ENCODE measurements at regions not wholly inside any gene's neighbourhood (a gene's known extent, or its start where the extent isn't known, plus 50 kb on each side); places are given as distances from the start of the nearest gene placed in this dataset.

GRCh38 chr9:88659126-88659525 is 124.1 kb downstream of the NXNL2 start:
- intact Hi-C loops (cut with DNase I) = no loop called here
- no peaks in the 10 kb centered on the region for H3K27me3 ChIP-seq
- no peaks in the 10 kb centered on the region for H3K36me3 ChIP-seq
- no peaks in the 10 kb centered on the region for H3K9me3 ChIP-seq
- TF ChIP-seq CTCF (IDR thresholded peaks at IDR 0.05) = no peak
- no peak overlapping the region for H3K27ac ChIP-seq
- DNase-seq (ENCODE audit: low spot score in 2 of 2) = no peak
- peaks cover 0 to under 1% of the 10 kb centered on the region in 2 donors for H3K4me1 ChIP-seq
- no peak overlapping the region for H3K4me3 ChIP-seq

GRCh38 chr9:88660611-88661010 is 125.6 kb downstream of the NXNL2 start:
- Histone ChIP-seq H3K27ac (no peak overlapping the region), H3K4me1 (no peaks in the 10 kb centered on the region), H3K4me3 (no peak overlapping the region), H3K9me3 (no peaks in the 10 kb centered on the region), H3K27me3 (no peaks in the 10 kb centered on the region), H3K36me3 (no peaks in the 10 kb centered on the region)
- DNase-seq (ENCODE audit: low spot score in 2 of 2) = no peak
- peak in 1 of 3 experiments; percentile 8 for TF ChIP-seq CTCF (IDR thresholded peaks at IDR 0.05)
- intact Hi-C loops (cut with DNase I) = no loop called here

GRCh38 chr9:88661759-88662158 is 126.8 kb downstream of the NXNL2 start:
- Histone ChIP-seq H3K27ac (no peak overlapping the region), H3K27me3 (no peaks in the 10 kb centered on the region), H3K9me3 (no peaks in the 10 kb centered on the region), H3K36me3 (no peaks in the 10 kb centered on the region), H3K4me1 (no peaks in the 10 kb centered on the region), H3K4me3 (no peak overlapping the region)
- intact Hi-C loops (cut with DNase I) = no loop called here
- no peak for DNase-seq (ENCODE audit: low spot score in 2 of 2)
- TF ChIP-seq CTCF (IDR thresholded peaks at IDR 0.05) = no peak

GRCh38 chr9:88663771-88664419 is 128.9 kb downstream of the NXNL2 start:
- no peak for TF ChIP-seq CTCF (IDR thresholded peaks at IDR 0.05)
- Histone ChIP-seq H3K36me3 (no peaks in the 10 kb centered on the region), H3K4me1 (no peaks in the 10 kb centered on the region), H3K27me3 (no peaks in the 10 kb centered on the region), H3K4me3 (no peak overlapping the region), H3K27ac (no peak overlapping the region), H3K9me3 (no peaks in the 10 kb centered on the region)
- intact Hi-C loops (cut with DNase I) = no loop called here
- no peak for DNase-seq (ENCODE audit: low spot score in 2 of 2)

- intact Hi-C loops (cut with DNase I) = no loop called here
- H3K36me3 ChIP-seq = no peaks in the 10 kb centered on the region
- DNase-seq (ENCODE audit: low spot score in 2 of 2) = no peak
- no peak overlapping the region for H3K27ac ChIP-seq
- no peaks in the 10 kb centered on the region for H3K4me1 ChIP-seq
- no peaks in the 10 kb centered on the region for H3K9me3 ChIP-seq
- no peak overlapping the region for H3K4me3 ChIP-seq
- H3K27me3 ChIP-seq = no peaks in the 10 kb centered on the region
- TF ChIP-seq CTCF (IDR thresholded peaks at IDR 0.05) = no peak
These were observed 129.8 kb downstream of the NXNL2 start for GRCh38 chr9:88664773-88665172.
